ENCODE measurements at regions not wholly inside any gene's neighbourhood (a gene's known extent, or its start where the extent isn't known, plus 50 kb on each side); places are given as distances from the start of the nearest gene placed in this dataset.

GRCh38 chr10:128709686-128710085 is 583.5 kb upstream of the MKI67 start:
- no peak for TF ChIP-seq CTCF (IDR thresholded peaks at IDR 0.05; ENCODE audit: extremely low read depth, missing control alignments)
- DNase-seq (ENCODE audit: low spot score) = no peak

- no peak for TF ChIP-seq CTCF (IDR thresholded peaks at IDR 0.05; ENCODE audit: extremely low read depth, missing control alignments)
These were observed 584.0 kb upstream of the MKI67 start for GRCh38 chr10:128710098-128710797.

DNA sequence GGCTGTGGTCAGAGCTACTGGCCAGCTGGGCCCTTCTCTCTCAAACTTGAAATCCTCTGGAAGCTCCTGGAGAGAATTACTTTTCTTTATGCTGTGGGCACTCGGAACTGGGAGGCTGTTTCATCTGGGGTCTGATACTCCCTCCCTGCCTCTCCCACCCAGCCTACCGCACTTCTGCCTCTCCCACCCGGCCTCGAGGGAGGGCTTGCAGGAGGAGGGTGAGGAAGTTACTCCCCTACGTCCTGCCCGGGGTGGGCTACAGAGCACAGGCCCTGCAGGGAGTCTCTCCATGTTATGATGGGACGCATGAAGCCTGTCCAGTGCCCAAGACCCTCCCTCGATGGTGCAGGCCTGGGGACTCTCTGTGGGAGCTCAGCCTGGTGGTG is 584.6 kb upstream of the MKI67 start:
- no peak for TF ChIP-seq CTCF (IDR thresholded peaks at IDR 0.05; ENCODE audit: extremely low read depth, missing control alignments)
- DNase-seq (ENCODE audit: low spot score) = no peak

More at GRCh38 chr10:128710098-128710797, 584.0 kb upstream of the MKI67 start:
- DNase-seq (ENCODE audit: low spot score) = peak; percentile 22

DNA sequence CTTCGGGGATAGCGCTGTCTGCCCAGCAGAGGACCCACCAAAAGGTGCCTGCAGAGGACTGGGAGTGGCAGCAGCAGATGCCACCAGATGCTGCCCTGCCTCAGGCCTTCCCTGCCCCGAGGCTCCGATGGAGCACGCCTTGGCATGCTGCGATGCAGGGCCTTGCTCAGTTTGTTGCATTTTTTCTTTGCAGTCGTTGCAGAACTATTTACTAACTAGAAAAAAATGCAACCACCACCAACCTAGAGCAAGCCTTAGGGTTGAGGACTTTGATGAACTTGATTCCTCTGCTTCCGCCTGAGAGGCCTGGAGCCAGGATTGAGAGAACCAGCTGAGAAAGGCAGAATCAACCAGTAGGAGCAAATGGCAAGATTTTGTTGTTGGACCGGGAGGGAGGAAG is 585.6 kb upstream of the MKI67 start:
- no peak for DNase-seq (ENCODE audit: low spot score)
- no peak for TF ChIP-seq CTCF (IDR thresholded peaks at IDR 0.05; ENCODE audit: extremely low read depth, missing control alignments)

- TF ChIP-seq CTCF (IDR thresholded peaks at IDR 0.05; ENCODE audit: extremely low read depth, missing control alignments) = no peak
- no peak for DNase-seq (ENCODE audit: low spot score)
These were observed 586.6 kb upstream of the MKI67 start for GRCh38 chr10:128712661-128713400.

- TF ChIP-seq CTCF (IDR thresholded peaks at IDR 0.05; ENCODE audit: extremely low read depth, missing control alignments) = no peak
- no peak for DNase-seq (ENCODE audit: low spot score)
These were observed 587.2 kb upstream of the MKI67 start for GRCh38 chr10:128713471-128713870.

- no peak for DNase-seq (ENCODE audit: low spot score)
- no peak for TF ChIP-seq CTCF (IDR thresholded peaks at IDR 0.05; ENCODE audit: extremely low read depth, missing control alignments)
These were observed 587.8 kb upstream of the MKI67 start for GRCh38 chr10:128713874-128714570.
